Coronary artery (tissue), 2 donors: ENCODE measurements at regions not wholly inside any gene's neighbourhood (a gene's known extent, or its start where the extent isn't known, plus 50 kb on each side); places are given as distances from the start of the nearest gene placed in this dataset.

Source experiments
- DNase-seq: peaks from one replicate; pipeline ENCODE4 v3.0.0-alpha.2; 2017; ENCODE audit warnings: low spot score
- H3K27ac ChIP-seq, 2 donors: fragments of 200-600 bp; sonication (generic); one replicate each; pipeline ENCODE4 v1.5.1; 2016 to 2019
- H3K4me3 ChIP-seq: fragments of 200-600 bp; sonication (generic); 2 replicates; pipeline ENCODE4 v1.5.1; 2016; ENCODE audit warnings: mild to moderate bottlenecking, moderate library complexity
- TF ChIP-seq, protein P1 (sequence below): fragments of 200-600 bp; sonication (generic); IDR thresholded peaks from one replicate; pipeline ENCODE4 v1.5.1; 2019; ENCODE audit warnings: antibody characterized with exemption

DNA sequence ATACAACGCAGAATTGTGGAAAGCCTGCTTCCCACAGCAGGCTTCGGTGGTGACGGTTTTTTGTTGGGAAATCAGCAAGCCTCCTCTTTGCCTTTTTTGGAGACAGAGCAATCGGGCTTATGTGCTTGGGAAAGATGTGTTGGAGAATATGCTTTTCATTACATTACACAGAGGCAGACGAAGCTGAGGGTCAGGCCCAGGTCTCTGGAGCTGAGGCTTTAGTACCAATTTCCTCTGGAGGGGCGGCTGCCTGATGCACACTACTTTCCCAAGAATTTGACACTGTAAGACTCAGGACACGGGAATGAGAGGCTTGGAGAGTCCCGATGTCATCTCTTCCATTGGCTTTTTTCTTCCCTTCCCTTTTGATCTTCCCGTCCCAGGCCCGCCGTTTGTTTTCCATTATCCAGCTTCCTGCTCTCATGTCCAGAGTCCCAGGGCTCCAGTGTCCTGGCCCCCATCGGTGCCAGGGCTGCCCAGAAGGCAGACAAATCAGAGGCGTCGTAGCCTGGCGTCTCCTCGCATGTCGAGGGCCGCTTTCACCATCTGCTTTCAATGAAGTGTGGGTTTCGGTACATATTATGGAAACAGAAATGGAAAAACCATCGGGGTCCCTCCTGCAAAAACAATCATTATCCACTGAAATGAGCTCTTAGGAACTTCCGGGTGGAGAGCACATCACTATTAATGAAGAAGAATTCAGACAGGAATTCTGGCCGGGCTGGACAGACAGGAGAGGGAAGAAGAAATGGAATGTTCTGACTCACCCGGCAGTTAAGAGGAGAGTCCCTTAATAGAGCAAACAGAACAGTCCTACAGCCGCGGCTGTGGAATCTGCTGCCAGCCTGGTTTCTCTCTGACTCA is 123.0 kb upstream of the JCAD start:
- TF ChIP-seq, protein P1, sequence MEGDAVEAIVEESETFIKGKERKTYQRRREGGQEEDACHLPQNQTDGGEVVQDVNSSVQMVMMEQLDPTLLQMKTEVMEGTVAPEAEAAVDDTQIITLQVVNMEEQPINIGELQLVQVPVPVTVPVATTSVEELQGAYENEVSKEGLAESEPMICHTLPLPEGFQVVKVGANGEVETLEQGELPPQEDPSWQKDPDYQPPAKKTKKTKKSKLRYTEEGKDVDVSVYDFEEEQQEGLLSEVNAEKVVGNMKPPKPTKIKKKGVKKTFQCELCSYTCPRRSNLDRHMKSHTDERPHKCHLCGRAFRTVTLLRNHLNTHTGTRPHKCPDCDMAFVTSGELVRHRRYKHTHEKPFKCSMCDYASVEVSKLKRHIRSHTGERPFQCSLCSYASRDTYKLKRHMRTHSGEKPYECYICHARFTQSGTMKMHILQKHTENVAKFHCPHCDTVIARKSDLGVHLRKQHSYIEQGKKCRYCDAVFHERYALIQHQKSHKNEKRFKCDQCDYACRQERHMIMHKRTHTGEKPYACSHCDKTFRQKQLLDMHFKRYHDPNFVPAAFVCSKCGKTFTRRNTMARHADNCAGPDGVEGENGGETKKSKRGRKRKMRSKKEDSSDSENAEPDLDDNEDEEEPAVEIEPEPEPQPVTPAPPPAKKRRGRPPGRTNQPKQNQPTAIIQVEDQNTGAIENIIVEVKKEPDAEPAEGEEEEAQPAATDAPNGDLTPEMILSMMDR: no peak
- Histone ChIP-seq H3K4me3 (no peak overlapping the region), H3K27ac (peak overlapping the region in 1 of 2 donors; percentile 81)
- DNase-seq: no peak

DNA sequence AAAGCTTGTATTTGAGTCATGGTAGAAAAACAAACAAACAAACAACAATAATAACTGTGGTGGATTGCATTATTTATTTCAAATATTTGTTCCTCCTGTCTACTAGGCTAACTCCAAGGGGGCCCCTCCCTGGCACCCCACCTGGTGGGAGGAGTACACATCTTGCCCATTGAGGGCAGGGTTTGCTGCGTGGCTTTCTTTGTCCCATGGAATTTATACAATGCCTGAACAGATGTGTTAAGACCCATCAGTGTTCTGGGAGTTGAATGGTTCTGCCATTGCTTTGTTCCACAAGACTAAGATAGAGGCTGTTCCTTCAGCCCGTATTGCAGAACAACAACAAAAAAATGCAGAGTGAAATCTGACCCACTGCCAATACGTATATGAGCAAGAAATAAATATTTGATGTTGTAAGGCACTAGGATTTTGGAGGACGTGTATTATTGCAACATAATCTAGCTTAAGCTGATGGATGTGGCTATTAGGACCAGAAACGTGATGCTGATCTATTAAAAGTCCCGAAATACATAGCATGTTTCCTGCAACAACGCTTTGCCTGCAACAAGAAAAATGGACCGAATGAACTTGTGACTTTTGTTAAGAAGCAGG is 119.1 kb upstream of the JCAD start:
- no peak overlapping the region for H3K4me3 ChIP-seq
- no peak for DNase-seq
- TF ChIP-seq, protein P1: no peak

DNA sequence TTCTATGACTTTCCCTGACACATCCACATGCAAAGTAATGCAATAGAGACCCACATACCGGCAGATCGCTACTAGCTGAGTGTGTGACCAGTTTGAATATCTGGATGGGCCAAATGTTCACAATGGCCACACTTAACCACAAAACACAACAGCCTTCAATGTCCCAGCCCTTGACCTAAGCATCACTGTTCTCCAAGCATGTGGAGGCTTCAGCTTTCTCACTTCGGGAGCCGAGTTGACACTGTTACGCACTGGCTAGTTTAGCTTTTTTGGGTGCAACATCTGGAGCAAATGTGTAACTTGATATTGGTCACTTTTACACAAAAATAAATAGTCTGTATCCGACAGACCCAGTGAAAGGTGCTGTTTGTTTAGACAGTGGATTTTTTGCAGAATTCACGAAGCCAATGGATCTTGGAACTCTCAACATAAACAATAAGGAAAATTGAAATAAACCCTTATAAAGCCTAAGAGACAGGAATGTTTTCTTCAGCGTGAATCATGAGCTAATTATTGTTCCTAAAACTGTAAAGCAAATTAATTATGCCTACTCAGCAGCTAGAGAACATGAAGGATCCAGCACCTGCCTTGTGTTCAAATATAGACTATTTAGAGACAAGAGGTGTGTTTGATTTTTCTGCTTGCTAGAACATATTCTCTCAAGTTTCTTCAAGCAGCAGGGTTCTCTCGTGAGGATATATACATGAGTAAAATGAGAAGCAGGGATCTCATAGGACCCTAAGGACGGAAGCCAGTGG is 117.6 kb upstream of the JCAD start:
- no peak overlapping the region for H3K27ac ChIP-seq
- TF ChIP-seq, protein P1: no peak
- DNase-seq: no peak
- H3K4me3 ChIP-seq: no peak overlapping the region

More for the DNA sequence above, 119.1 kb upstream of the JCAD start:
- no peak overlapping the region for H3K27ac ChIP-seq

DNA sequence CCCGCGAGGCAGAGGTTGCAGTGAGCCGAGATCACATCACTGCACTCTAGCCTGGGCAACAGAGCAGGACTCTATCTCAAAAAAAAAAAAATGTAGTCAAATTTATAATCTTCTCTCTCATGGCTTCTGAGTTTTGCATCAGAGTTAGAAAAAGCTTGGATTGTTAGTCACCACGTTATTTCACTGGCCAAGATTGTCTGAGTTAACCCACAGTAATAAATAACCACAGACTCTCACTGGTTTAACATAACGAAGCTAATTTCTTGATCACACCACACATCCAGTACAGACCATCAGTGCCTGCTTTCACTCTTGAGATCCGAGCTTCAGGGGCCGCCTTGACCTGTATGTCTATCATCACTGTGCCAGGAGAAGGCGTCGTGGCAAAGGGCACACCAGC is 116.8 kb upstream of the JCAD start:
- TF ChIP-seq, protein P1: no peak
- Histone ChIP-seq H3K27ac (no peak overlapping the region), H3K4me3 (no peak overlapping the region)
- no peak for DNase-seq

DNA sequence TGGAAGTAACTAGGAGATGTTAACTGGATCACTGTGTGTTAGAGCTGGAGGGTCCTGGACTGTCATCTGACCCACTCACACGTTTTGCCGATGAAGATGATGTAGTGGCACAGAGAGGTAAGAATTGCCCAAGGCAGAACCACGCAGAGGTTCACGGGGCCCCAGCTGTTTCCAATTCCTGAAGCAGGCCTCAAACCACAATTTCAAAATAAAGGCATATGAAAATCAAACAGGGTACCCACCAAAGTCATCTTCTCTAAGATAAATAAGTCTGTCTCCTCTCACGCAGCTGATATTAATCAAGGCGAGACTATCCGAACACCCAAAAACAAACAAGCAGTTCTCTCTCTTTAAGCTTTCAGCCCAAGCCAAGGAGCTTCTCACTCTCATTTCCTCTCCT is 113.3 kb upstream of the JCAD start:
- Histone ChIP-seq H3K4me3 (no peak overlapping the region), H3K27ac (no peak overlapping the region)
- TF ChIP-seq, protein P1: no peak
- no peak for DNase-seq

DNA sequence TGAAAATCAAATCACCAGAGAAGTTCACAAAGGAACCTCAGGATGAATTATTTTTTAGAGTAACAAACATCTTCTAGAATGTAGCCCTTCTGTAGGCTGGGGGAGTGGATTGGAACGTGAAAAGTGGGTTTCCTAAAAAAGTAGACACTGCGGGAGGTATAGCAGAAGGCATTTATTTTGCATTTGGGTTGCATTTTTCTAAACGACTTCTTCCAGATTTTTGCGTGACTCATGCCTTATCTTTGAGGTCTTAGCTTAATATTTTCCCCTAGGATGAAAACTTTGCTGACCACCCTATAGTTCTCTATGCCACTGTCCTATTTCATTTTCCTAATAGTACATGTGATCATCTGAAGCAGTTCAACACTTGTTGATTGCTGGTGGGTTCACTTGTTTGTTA is 112.7 kb upstream of the JCAD start:
- TF ChIP-seq, protein P1: no peak
- H3K27ac ChIP-seq: no peak overlapping the region
- no peak for DNase-seq
- no peak overlapping the region for H3K4me3 ChIP-seq
